Ishikawa (cell line): ENCODE measurements at regions not wholly inside any gene's neighbourhood (a gene's known extent, or its start where the extent isn't known, plus 50 kb on each side); places are given as distances from the start of the nearest gene placed in this dataset.

Experiments used
- MAX ChIP-seq: IDR thresholded peaks from 2 replicates; pipeline ENCODE4 v1.6.1; 2012
- YY1 ChIP-seq: IDR thresholded peaks from 2 replicates; pipeline ENCODE4 v1.6.1; 2012; ENCODE audit warnings: low read depth

GRCh38 chr18:73724958-73725357 lies 422.7 kb downstream of the FBXO15 start:
- TF ChIP-seq MAX (no peak), YY1 (no peak)
